Neuronal stem cell (in vitro differentiated cells): ENCODE measurements at regions not wholly inside any gene's neighbourhood (a gene's known extent, or its start where the extent isn't known, plus 50 kb on each side); places are given as distances from the start of the nearest gene placed in this dataset.

ENCODE experiments used
- DNase-seq: peaks from one replicate; pipeline ENCODE4 v3.0.0-alpha.2; 2013; ENCODE audit warnings: low spot score
- H2AFZ ChIP-seq: one replicate; pipeline ENCODE4 v1.6.1; 2013; ENCODE audit warnings: mild to moderate bottlenecking, low read length, inconsistent platforms
- H2AK5ac ChIP-seq: 2 replicates; pipeline ENCODE4 v1.6.1; 2013; ENCODE audit warnings: low read depth, mild to moderate bottlenecking, inconsistent platforms, low read length, moderate library complexity, mixed read lengths
- H2BK120ac ChIP-seq: 2 replicates; pipeline ENCODE4 v1.6.1; 2013; ENCODE audit warnings: low read depth, mild to moderate bottlenecking, inconsistent platforms, low read length, moderate library complexity, mixed read lengths
- H2BK12ac ChIP-seq: one replicate; pipeline ENCODE4 v1.6.1; 2013; ENCODE audit warnings: low read length, inconsistent platforms
- H2BK15ac ChIP-seq: 2 replicates; pipeline ENCODE4 v1.6.1; 2013; ENCODE audit warnings: mild to moderate bottlenecking, low read length, inconsistent platforms, mixed read lengths
- H2BK5ac ChIP-seq: one replicate; pipeline ENCODE4 v1.6.1; 2013; ENCODE audit warnings: inconsistent platforms, mild to moderate bottlenecking, low read length, moderate library complexity
- H3K14ac ChIP-seq: one replicate; pipeline ENCODE4 v1.6.1; 2013; ENCODE audit warnings: low read length, inconsistent platforms
- H3K18ac ChIP-seq: 2 replicates; pipeline ENCODE4 v1.6.1; 2013; ENCODE audit warnings: low read length, inconsistent platforms
- H3K23ac ChIP-seq: 2 replicates; pipeline ENCODE4 v1.6.1; 2013; ENCODE audit warnings: low read depth, mild to moderate bottlenecking, mixed read lengths, low read length, inconsistent platforms; ENCODE audit not compliant: poor library complexity
- H3K27ac ChIP-seq: replicated peaks from 3 replicates; pipeline ENCODE4 v1.5.1; 2013; ENCODE audit warnings: low read length, inconsistent platforms
- H3K27me3 ChIP-seq, 3 experiments: 2 replicates each; pipeline ENCODE4 v1.6.1; 2013; ENCODE audit warnings: low read length in 3 of 3, mild to moderate bottlenecking in 2 of 3, inconsistent platforms in 1 of 3, low read depth in 1 of 3, mixed read lengths in 1 of 3, moderate library complexity in 1 of 3; ENCODE audit not compliant: control insufficient read depth in 3 of 3, insufficient read depth in 3 of 3
- H3K36me3 ChIP-seq, 2 donors: replicated peaks in 1 of 2; 2 replicates each; pipeline ENCODE4 v1.6.1; 2013; ENCODE audit warnings: low read length in 2 of 2; ENCODE audit not compliant: control insufficient read depth in 2 of 2, insufficient read depth in 2 of 2
- H3K4ac ChIP-seq: 2 replicates; pipeline ENCODE4 v1.6.1; 2013; ENCODE audit warnings: inconsistent platforms, mild to moderate bottlenecking, low read length, moderate library complexity
- H3K4me1 ChIP-seq, 2 donors: 1 replicate in 1 of 2; 2 replicates in 1 of 2; pipeline ENCODE4 v1.6.1; 2013; ENCODE audit warnings: low read length in 2 of 2, low read depth in 1 of 2; ENCODE audit not compliant: control insufficient read depth in 2 of 2, insufficient read depth in 1 of 2
- H3K4me2 ChIP-seq: one replicate; pipeline ENCODE4 v1.6.1; 2013; ENCODE audit warnings: mild to moderate bottlenecking, low read length, inconsistent platforms; ENCODE audit not compliant: insufficient read depth, poor library complexity, severe bottlenecking
- H3K4me3 ChIP-seq, 2 donors: 2 replicates each; pipeline ENCODE4 v1.5.1; 2013; ENCODE audit warnings: low read length in 2 of 2, mild to moderate bottlenecking in 2 of 2, inconsistent platforms in 1 of 2, moderate library complexity in 1 of 2
- H3K79me1 ChIP-seq: one replicate; pipeline ENCODE4 v1.6.1; 2013; ENCODE audit warnings: low read depth, mild to moderate bottlenecking, inconsistent platforms, low read length, moderate library complexity
- H3K9ac ChIP-seq: one replicate; pipeline ENCODE4 v1.6.1; 2013; ENCODE audit warnings: mild to moderate bottlenecking, low read depth, low read length, inconsistent platforms; ENCODE audit not compliant: poor library complexity
- H3K9me3 ChIP-seq, 2 donors: replicated peaks in 1 of 2; 2 replicates each; pipeline versions ENCODE3 to v1.6.1; 2013; ENCODE audit warnings: low read length in 2 of 2, mild to moderate bottlenecking in 2 of 2, inconsistent platforms in 1 of 2, low read depth in 1 of 2, mixed read lengths in 1 of 2, moderate library complexity in 1 of 2; ENCODE audit not compliant: control insufficient read depth in 2 of 2, insufficient read depth in 1 of 2
- H4K8ac ChIP-seq: one replicate; pipeline ENCODE4 v1.6.1; 2013; ENCODE audit warnings: low read depth, mild to moderate bottlenecking, inconsistent platforms, low read length, moderate library complexity
- H4K91ac ChIP-seq: one replicate; pipeline ENCODE4 v1.6.1; 2013; ENCODE audit warnings: low read length, low read depth, mild to moderate bottlenecking, inconsistent platforms; ENCODE audit not compliant: poor library complexity
- WGBS, 2 donors: extraction: QIAGEN DNeasy Blood & Tissue Kit; methylation state at CpG; one replicate each; pipeline ENCODE4 v1.1.7; 2013; ENCODE audit warnings: missing lambda C conversion rate in 2 of 2, mixed read lengths in 1 of 2; ENCODE audit not compliant: insufficient read length in 2 of 2, insufficient replicate concordance in 1 of 2; ENCODE audit errors: extremely low coverage in 2 of 2; 5-methylcytosine and 5-hydroxymethylcytosine counted together

DNA sequence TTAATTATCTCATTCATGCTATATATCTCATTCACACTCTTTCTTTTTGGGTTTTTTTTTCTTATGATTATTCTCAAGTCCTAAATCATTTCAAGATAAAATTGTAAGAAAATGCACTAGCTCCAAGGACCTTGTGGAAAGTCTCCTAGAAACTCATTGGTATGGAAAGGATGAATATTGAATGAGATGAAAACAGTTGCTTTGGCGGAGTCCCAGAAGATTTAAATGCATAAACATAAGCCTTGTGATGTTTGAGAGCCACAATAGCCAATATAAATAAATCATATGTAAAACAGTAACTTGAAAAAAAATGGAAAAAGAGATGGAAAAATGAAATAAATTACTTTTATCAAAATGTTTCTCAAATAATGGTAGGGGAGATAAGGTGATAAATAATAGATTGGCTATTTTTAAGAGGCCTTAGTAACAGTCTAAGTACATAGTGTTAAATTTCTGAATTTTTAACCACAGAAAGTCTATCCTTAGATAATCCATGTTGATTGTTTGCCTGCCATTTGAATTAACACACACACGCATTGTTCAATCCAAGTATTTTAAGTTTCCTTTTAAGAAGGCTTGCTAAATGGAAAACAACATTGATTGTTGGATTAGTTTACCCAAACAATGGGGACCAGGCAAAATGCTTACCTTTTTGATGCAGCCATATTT lies 81.1 kb upstream of the CD2AP start:
- Histone ChIP-seq H3K14ac (no peak overlapping the region), H3K4ac (no peak overlapping the region), H3K23ac (no peak overlapping the region), H2AK5ac (no peak overlapping the region), H3K27me3 (no peaks in the 10 kb centered on the region), H2BK12ac (no peak overlapping the region), H3K9me3 (no peaks in the 10 kb centered on the region), H4K91ac (no peak overlapping the region), H3K4me2 (no peak overlapping the region), H2BK120ac (no peak overlapping the region), H2AFZ (no peak overlapping the region), H3K79me1 (no peaks in the 10 kb centered on the region), H3K9ac (no peak overlapping the region), H3K27ac (no peak overlapping the region), H2BK15ac (no peak overlapping the region), H3K4me3 (no peak overlapping the region), H3K18ac (no peak overlapping the region), H4K8ac (no peak overlapping the region), H2BK5ac (no peak overlapping the region), H3K36me3 (no peaks in the 10 kb centered on the region), H3K4me1 (no peaks in the 10 kb centered on the region)
- DNase-seq: no peak
- WGBS, 2 donors: no CpG with 5 or more reads among the region's 2 CpGs

- H3K9ac ChIP-seq: no peak overlapping the region
- DNase-seq: no peak
- no peak overlapping the region for H2BK12ac ChIP-seq
- H3K4me2 ChIP-seq: no peak overlapping the region
- H2BK5ac ChIP-seq: no peak overlapping the region
- no peak overlapping the region for H3K23ac ChIP-seq
- no peak overlapping the region for H2AFZ ChIP-seq
- no peak overlapping the region for H2BK15ac ChIP-seq
- no peaks in the 10 kb centered on the region for H3K9me3 ChIP-seq
- no peak overlapping the region for H3K14ac ChIP-seq
- H3K79me1 ChIP-seq: no peaks in the 10 kb centered on the region
- no peak overlapping the region for H3K27ac ChIP-seq
- no peak overlapping the region for H4K91ac ChIP-seq
- no peaks in the 10 kb centered on the region for H3K36me3 ChIP-seq
- no peaks in the 10 kb centered on the region for H3K4me1 ChIP-seq
- H2BK120ac ChIP-seq: no peak overlapping the region
- H3K27me3 ChIP-seq: no peaks in the 10 kb centered on the region
- no peak overlapping the region for H3K4me3 ChIP-seq
- H2AK5ac ChIP-seq: no peak overlapping the region
- no peak overlapping the region for H3K18ac ChIP-seq
- H3K4ac ChIP-seq: no peak overlapping the region
- H4K8ac ChIP-seq: no peak overlapping the region
- 100% methylated on average over 1 to 2 of the region's 3 CpGs for WGBS, 2 donors
These were observed 77.0 kb upstream of the CD2AP start for GRCh38 chr6:47400581-47400980.

DNA sequence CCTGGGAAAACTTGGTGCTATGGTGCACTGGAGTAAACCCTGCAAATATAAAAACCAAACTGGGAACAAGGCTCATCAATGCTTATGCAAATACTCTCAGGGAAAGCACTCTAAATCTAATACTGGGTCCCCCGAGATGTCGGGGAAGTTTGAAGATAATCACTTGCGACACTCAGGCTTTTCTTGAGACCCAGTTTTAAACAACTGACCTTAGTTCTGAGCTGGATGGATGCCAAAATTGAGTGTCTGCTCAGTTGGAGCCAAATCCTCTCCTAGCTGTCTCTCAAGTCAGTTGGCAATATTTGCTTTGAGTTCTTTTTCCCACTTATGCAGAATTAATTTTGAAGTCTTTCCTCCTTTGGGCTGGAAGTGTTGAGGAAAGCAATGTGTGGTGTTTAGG lies 75.5 kb upstream of the CD2AP start:
- no peak overlapping the region for H4K91ac ChIP-seq
- H3K23ac ChIP-seq: no peak overlapping the region
- H3K9me3 ChIP-seq: no peaks in the 10 kb centered on the region
- H3K27ac ChIP-seq: no peak overlapping the region
- H2BK12ac ChIP-seq: no peak overlapping the region
- H3K14ac ChIP-seq: no peak overlapping the region
- H3K4me3 ChIP-seq: no peak overlapping the region
- H3K27me3 ChIP-seq: no peaks in the 10 kb centered on the region
- no peaks in the 10 kb centered on the region for H3K36me3 ChIP-seq
- H2BK5ac ChIP-seq: no peak overlapping the region
- no peaks in the 10 kb centered on the region for H3K79me1 ChIP-seq
- H3K4me2 ChIP-seq: no peak overlapping the region
- H3K9ac ChIP-seq: no peak overlapping the region
- no CpG with 5 or more reads among the region's 3 CpGs for WGBS, 2 donors
- no peak overlapping the region for H2BK15ac ChIP-seq
- H3K18ac ChIP-seq: no peak overlapping the region
- no peak overlapping the region for H4K8ac ChIP-seq
- H3K4ac ChIP-seq: no peak overlapping the region
- no peak for DNase-seq
- H2AFZ ChIP-seq: no peak overlapping the region
- H2AK5ac ChIP-seq: no peak overlapping the region
- no peaks in the 10 kb centered on the region for H3K4me1 ChIP-seq
- H2BK120ac ChIP-seq: no peak overlapping the region

- H4K8ac ChIP-seq: no peak overlapping the region
- no peak overlapping the region for H3K14ac ChIP-seq
- no peak overlapping the region for H3K4me2 ChIP-seq
- H2BK12ac ChIP-seq: no peak overlapping the region
- no CpG with 5 or more reads among the region's 2 CpGs for WGBS, 2 donors
- H2AK5ac ChIP-seq: no peak overlapping the region
- H3K4me1 ChIP-seq: no peaks in the 10 kb centered on the region
- H2BK15ac ChIP-seq: no peak overlapping the region
- H3K4ac ChIP-seq: no peak overlapping the region
- no peak overlapping the region for H3K18ac ChIP-seq
- H3K36me3 ChIP-seq: no peaks in the 10 kb centered on the region
- H2BK120ac ChIP-seq: no peak overlapping the region
- no peak overlapping the region for H3K4me3 ChIP-seq
- no peak overlapping the region for H3K23ac ChIP-seq
- no peak overlapping the region for H2BK5ac ChIP-seq
- H3K9ac ChIP-seq: no peak overlapping the region
- H3K27ac ChIP-seq: no peak overlapping the region
- no peak for DNase-seq
- H3K27me3 ChIP-seq: no peaks in the 10 kb centered on the region
- no peak overlapping the region for H4K91ac ChIP-seq
- no peak overlapping the region for H2AFZ ChIP-seq
- H3K79me1 ChIP-seq: no peaks in the 10 kb centered on the region
- no peaks in the 10 kb centered on the region for H3K9me3 ChIP-seq
These were observed 74.5 kb upstream of the CD2AP start for GRCh38 chr6:47403056-47403455.
